GM13976 (cell line): ENCODE measurements at regions not wholly inside any gene's neighbourhood (a gene's known extent, or its start where the extent isn't known, plus 50 kb on each side); places are given as distances from the start of the nearest gene placed in this dataset.
A peak's percentile ranks its signal among the peaks of the same experiment; 100 is the strongest.

Source experiments
- DNase-seq: peaks from one replicate; pipeline ENCODE4 v3.0.0; 2012; ENCODE audit warnings: low spot score
- CTCF ChIP-seq: IDR thresholded peaks from 2 replicates; pipeline ENCODE4 v1.5.1; 2012; ENCODE audit warnings: borderline replicate concordance, mild to moderate bottlenecking; ENCODE audit not compliant: insufficient read depth; ENCODE audit errors: extremely low read depth, missing control alignments, control extremely low read depth
- in situ Hi-C: fragments of 300-500 bp; cut with MboI; formaldehyde crosslinking; loops from one replicate; pipeline ENCODE4 v1.12.0; 2022; ENCODE audit warnings: low sequenced_read_pairs, mixed read lengths, inconsistent platforms; ENCODE audit not compliant: unreplicated experiment

- in situ Hi-C loops = no loop called here
- peak; percentile 4 for DNase-seq
- peak; percentile 24 for TF ChIP-seq CTCF
Measured at GRCh38 chr3:116863822-116864589, 154.4 kb downstream of the TUSC7 start.

GRCh38 chr3:116864590-116864927 is 155.0 kb downstream of the TUSC7 start:
- TF ChIP-seq CTCF = no peak
- in situ Hi-C loops = no loop called here
- no peak for DNase-seq

GRCh38 chr3:116870379-116870778 is 160.8 kb downstream of the TUSC7 start:
- no peak for TF ChIP-seq CTCF
- DNase-seq = no peak
- in situ Hi-C loops = no loop called here

- TF ChIP-seq CTCF = no peak
- DNase-seq = no peak
- in situ Hi-C loops = no loop called here
Measured at GRCh38 chr3:116871905-116872304, 162.3 kb downstream of the TUSC7 start.

GRCh38 chr3:116872688-116873087 is 163.1 kb downstream of the TUSC7 start:
- no peak for TF ChIP-seq CTCF
- in situ Hi-C loops = no loop called here
- DNase-seq = no peak

GRCh38 chr3:116873142-116873541 is 163.6 kb downstream of the TUSC7 start:
- DNase-seq = no peak
- TF ChIP-seq CTCF = no peak
- in situ Hi-C loops = no loop called here
